HG03378 (cell line): ENCODE measurements at regions not wholly inside any gene's neighbourhood (a gene's known extent, or its start where the extent isn't known, plus 50 kb on each side); places are given as distances from the start of the nearest gene placed in this dataset.
A peak's percentile ranks its signal among the peaks of the same experiment; 100 is the strongest.
"Not testable (repeated sequence)": the region's sequence is repeated elsewhere in the genome, so short reads cannot be mapped to it uniquely, and the experiment has no call there.

ENCODE experiments used
- ATAC-seq: cut with Tn5 transposase; IDR thresholded peaks from one replicate; pipeline ENCODE4 v1.9.1; 2021; ENCODE audit warnings: mild to moderate bottlenecking, moderate library complexity; ENCODE audit not compliant: unreplicated experiment

- ATAC-seq = not testable (repeated sequence)
Observed at GRCh38 chr9:73337182-73337581, 185.5 kb downstream of the ANXA1 start.

GRCh38 chr9:73344060-73344459 lies 192.4 kb downstream of the ANXA1 start:
- no peak for ATAC-seq

- no peak for ATAC-seq
Observed at GRCh38 chr9:73347123-73347522, 195.5 kb downstream of the ANXA1 start.

GRCh38 chr9:73347720-73348119 lies 196.1 kb downstream of the ANXA1 start:
- ATAC-seq = no peak

GRCh38 chr9:73348471-73348870 lies 196.8 kb downstream of the ANXA1 start:
- no peak for ATAC-seq

GRCh38 chr9:73349476-73349875 lies 197.8 kb downstream of the ANXA1 start:
- no peak for ATAC-seq

GRCh38 chr9:73357607-73358006 lies 205.9 kb downstream of the ANXA1 start:
- ATAC-seq = no peak

GRCh38 chr9:73370053-73370452 lies 218.4 kb downstream of the ANXA1 start:
- no peak for ATAC-seq

- no peak for ATAC-seq
Observed at GRCh38 chr9:73371801-73372200, 220.1 kb downstream of the ANXA1 start.

- no peak for ATAC-seq
Observed at GRCh38 chr9:73380411-73380810, 228.7 kb downstream of the ANXA1 start.

GRCh38 chr9:73402081-73403028 lies 250.7 kb downstream of the ANXA1 start:
- no peak for ATAC-seq

- ATAC-seq = no peak
Observed at GRCh38 chr9:73411494-73411893, 259.8 kb downstream of the ANXA1 start.

GRCh38 chr9:73412874-73413273 lies 261.2 kb downstream of the ANXA1 start:
- no peak for ATAC-seq

GRCh38 chr9:73423891-73424290 lies 272.2 kb downstream of the ANXA1 start:
- no peak for ATAC-seq

- ATAC-seq = no peak
Observed at GRCh38 chr9:73426269-73426668, 274.6 kb downstream of the ANXA1 start.

- ATAC-seq = no peak
Observed at GRCh38 chr9:73434826-73435225, 283.2 kb downstream of the ANXA1 start.

GRCh38 chr9:73437758-73438157 lies 286.1 kb downstream of the ANXA1 start:
- ATAC-seq = peak; percentile 86

GRCh38 chr9:73439839-73440238 lies 288.2 kb downstream of the ANXA1 start:
- not testable (repeated sequence) for ATAC-seq

GRCh38 chr9:73441223-73441622 lies 289.6 kb downstream of the ANXA1 start:
- ATAC-seq = no peak

GRCh38 chr9:73441890-73442818 lies 290.5 kb downstream of the ANXA1 start:
- ATAC-seq = no peak

GRCh38 chr9:73444821-73445220 lies 293.2 kb downstream of the ANXA1 start:
- no peak for ATAC-seq

- ATAC-seq = not testable (repeated sequence)
Observed at GRCh38 chr9:73445384-73445783, 293.7 kb downstream of the ANXA1 start.
